HepG2 (cell line): ENCODE measurements at regions not wholly inside any gene's neighbourhood (a gene's known extent, or its start where the extent isn't known, plus 50 kb on each side); places are given as distances from the start of the nearest gene placed in this dataset.

ENCODE experiments used
- ATAC-seq: fragments of 200-7000 bp; cut with Tn5 transposase; 3 replicates; pipeline ENCODE4 v1.9.1; 2020; ENCODE audit warnings: mild to moderate bottlenecking, moderate library complexity
- BruUV-seq: library from RNA; stranded (reverse); fragments of 400-500 nt; replicated peaks from 2 replicates; lab custom pipeline; 2021; lab: Mats Ljungman, UMichigan
- CTCF ChIA-PET: fragments of 300-600 bp; formaldehyde crosslinking; extraction: SDS; loops from one replicate; lab custom pipeline; 2021; ENCODE audit warnings: low total read pairs, inconsistent platforms, low intra/inter-chr PET ratio; lab: Yijun Ruan, JAX
- POLR2A ChIA-PET: fragments of 350-600 bp; sonication (Branson Sonifier 250); formaldehyde crosslinking; loops from one replicate; lab custom pipeline; 2020; ENCODE audit warnings: antibody characterized with exemption, inconsistent platforms; lab: Yijun Ruan, JAX
- DNase-seq: peaks from one replicate; pipeline ENCODE4 v3.0.0-alpha.2; 2015; ENCODE audit warnings: low spot score
- FAIRE-seq: peaks from 3 replicates; lab custom pipeline; 2011; peaks lifted over from hg19 to GRCh38; lab: Jason Lieb, UNC
- H2AFZ ChIP-seq: one replicate; pipeline ENCODE4 v1.6.1; 2011; ENCODE audit warnings: low read length, inconsistent platforms
- H3K27ac ChIP-seq: fragments of 300-600 bp; 3 replicates; pipeline ENCODE4 v1.8.0; 2011; ENCODE audit warnings: mixed run types, mild to moderate bottlenecking, mixed read lengths, low read length, inconsistent platforms; ENCODE audit not compliant: insufficient read depth; ENCODE audit errors: extremely low read length
- H3K27me3 ChIP-seq, 2 experiments: fragments of 200-600 bp in 1 of 2; 2 replicates in 1 of 2; 3 replicates in 1 of 2; pipeline versions ENCODE4 v1.6.0 to v1.8.0; 2011; ENCODE audit warnings: low read length in 2 of 2, mild to moderate bottlenecking in 2 of 2, moderate library complexity in 2 of 2, inconsistent platforms in 1 of 2; ENCODE audit not compliant: insufficient read depth in 2 of 2, control insufficient read depth in 1 of 2
- H3K36me3 ChIP-seq, 2 experiments: fragments of 200-600 bp in 1 of 2; replicated peaks in 1 of 2; 2 replicates in 1 of 2; 3 replicates in 1 of 2; pipeline versions ENCODE4 v1.5.1 to v1.8.0; 2011; ENCODE audit warnings: low read length in 2 of 2, inconsistent platforms in 1 of 2; ENCODE audit not compliant: insufficient read depth in 2 of 2, control insufficient read depth in 1 of 2
- H3K4me1 ChIP-seq: 2 replicates; pipeline ENCODE4 v1.5.1; 2012; ENCODE audit warnings: low read length, inconsistent platforms; ENCODE audit not compliant: insufficient read depth
- H3K4me2 ChIP-seq: 2 replicates; pipeline ENCODE4 v1.6.0; 2011; ENCODE audit warnings: low read depth, low read length, inconsistent platforms
- H3K4me3 ChIP-seq, 3 experiments: fragments of 200-600 bp in 1 of 3; sonication (generic), shearing (Covaris generic) in 1 of 3; replicated peaks in 1 of 3; 2 replicates each; pipeline ENCODE4 v1.5.1; 2011 to 2016; ENCODE audit warnings: low read length in 3 of 3, inconsistent platforms in 2 of 3, low read depth in 2 of 3, mild to moderate bottlenecking in 2 of 3, control low read depth in 1 of 3, mixed read lengths in 1 of 3; ENCODE audit not compliant: insufficient read depth in 1 of 3
- H3K79me2 ChIP-seq: one replicate; pipeline ENCODE4 v1.6.1; 2011; ENCODE audit warnings: low read length, inconsistent platforms; ENCODE audit not compliant: insufficient read depth
- H3K9ac ChIP-seq: 2 replicates; pipeline ENCODE4 v1.6.0; 2011; ENCODE audit warnings: mild to moderate bottlenecking, low read depth, low read length, inconsistent platforms; ENCODE audit not compliant: insufficient read depth
- H3K9me3 ChIP-seq: 2 replicates; pipeline ENCODE4 v1.5.1; 2012; ENCODE audit warnings: mild to moderate bottlenecking, low read length
- H4K20me1 ChIP-seq: 2 replicates; pipeline ENCODE4 v1.6.0; 2011; ENCODE audit warnings: inconsistent platforms, mild to moderate bottlenecking, low read length, moderate library complexity; ENCODE audit not compliant: insufficient read depth
- CREB1 ChIP-seq, 2 experiments: fragments of 450-650 bp in 1 of 2; IDR thresholded peaks; 2 replicates each; pipeline ENCODE4 v1.6.1; 2016 to 2017; ENCODE audit warnings: control low read depth in 1 of 2, mild to moderate bottlenecking in 1 of 2, missing compliant biosample characterization in 1 of 2, missing genetic modification characterization in 1 of 2
- EP300 ChIP-seq, 3 experiments: sonication (generic) in 1 of 3; formaldehyde crosslinking in 1 of 3; IDR thresholded peaks; 2 replicates each; pipeline versions ENCODE4 v1.5.1 to v1.6.1; 2011 to 2020; ENCODE audit warnings: low read depth in 2 of 3, low read length in 2 of 3, borderline replicate concordance in 1 of 3, improper control_type of control experiment in 1 of 3, mild to moderate bottlenecking in 1 of 3, missing genetic modification reagents in 1 of 3, moderate library complexity in 1 of 3
- ETV5 ChIP-seq: IDR thresholded peaks from 2 replicates; pipeline ENCODE4 v1.6.1; 2018; ENCODE audit warnings: missing biosample characterization, missing genetic modification reagents, inconsistent platforms, borderline replicate concordance
- FOXA1 ChIP-seq, 2 experiments: fragments of 450-650 bp in 1 of 2; sonication (generic) in 1 of 2; formaldehyde crosslinking in 1 of 2; IDR thresholded peaks; 2 replicates each; pipeline versions ENCODE4 v1.4.0 to v1.6.1; 2016 to 2020; ENCODE audit warnings: missing genetic modification reagents in 1 of 2
- JUND ChIP-seq: sonication (generic); formaldehyde crosslinking; IDR thresholded peaks from 2 replicates; pipeline ENCODE4 v1.8.0; 2022; ENCODE audit warnings: mild to moderate bottlenecking, missing genetic modification reagents
- MAFK ChIP-seq, 2 experiments: IDR thresholded peaks in 1 of 2; conservative IDR thresholded peaks in 1 of 2; 2 replicates each; pipeline ENCODE4 v1.6.1; 2011; ENCODE audit warnings: improper control_type of control experiment in 2 of 2, low read length in 2 of 2
- NONO ChIP-seq, 2 experiments: fragments of 450-650 bp in 1 of 2; sonication (generic) in 1 of 2; formaldehyde crosslinking in 1 of 2; IDR thresholded peaks in 1 of 2; conservative IDR thresholded peaks in 1 of 2; 2 replicates each; pipeline versions ENCODE4 v1.6.1 to v1.8.0; 2017 to 2022; ENCODE audit warnings: mild to moderate bottlenecking in 1 of 2, missing genetic modification reagents in 1 of 2, moderate library complexity in 1 of 2
- NR2F1 ChIP-seq, 2 experiments: fragments of 450-650 bp in 1 of 2; formaldehyde crosslinking in 1 of 2; IDR thresholded peaks; 2 replicates each; pipeline versions ENCODE4 v1.5.0 to v1.6.1; 2016 to 2020; ENCODE audit warnings: mild to moderate bottlenecking in 1 of 2, missing compliant biosample characterization in 1 of 2, missing genetic modification reagents in 1 of 2, moderate library complexity in 1 of 2
- RARA ChIP-seq: IDR thresholded peaks from 2 replicates; pipeline ENCODE4 v1.6.1; 2016; ENCODE audit warnings: missing genetic modification reagents, missing compliant biosample characterization
- RARG ChIP-seq: sonication (generic); formaldehyde crosslinking; IDR thresholded peaks from 2 replicates; pipeline ENCODE4 v1.4.0; 2020; ENCODE audit warnings: low read depth, mild to moderate bottlenecking, missing genetic modification reagents
- TCF12 ChIP-seq, 2 experiments: fragments of 450-650 bp in 1 of 2; sonication (generic) in 1 of 2; formaldehyde crosslinking in 1 of 2; IDR thresholded peaks; 2 replicates each; pipeline versions ENCODE4 v1.6.1 to v1.8.0; 2017 to 2022; ENCODE audit warnings: antibody characterized with exemption in 1 of 2, mild to moderate bottlenecking in 1 of 2, missing genetic modification reagents in 1 of 2, moderate library complexity in 1 of 2
- ZNF646 ChIP-seq: sonication (generic); formaldehyde crosslinking; IDR thresholded peaks from 2 replicates; pipeline ENCODE4 v1.9.0; 2021; ENCODE audit warnings: mild to moderate bottlenecking, missing genetic modification reagents
- ZSCAN5A ChIP-seq: sonication (generic); formaldehyde crosslinking; IDR thresholded peaks from 2 replicates; pipeline ENCODE4 v1.8.0; 2022; ENCODE audit warnings: mild to moderate bottlenecking, missing genetic modification reagents, borderline replicate concordance
- WGBS: methylation state at CpG from one replicate; pipeline ENCODE4 v1.1.6; 2017; ENCODE audit warnings: low lambda C conversion rate; 5-methylcytosine and 5-hydroxymethylcytosine counted together
- in situ Hi-C: cut with HindIII; loops from 2 replicates; pipeline ENCODE4 v1.10.0; 2017; ENCODE audit warnings: low pct_unique_long_range_greater_than_20kb; ENCODE audit not compliant: extremely low pct_ligation_motif_present
- intact Hi-C: fragments of 100-400 bp; cut with micrococcal nuclease; formaldehyde crosslinking; loops from one replicate; pipeline ENCODE4 v1.10.0; 2022; ENCODE audit not compliant: unreplicated experiment

GRCh38 chr9:107213561-107214028 is 69.5 kb upstream of the RAD23B start:
- no peaks in the 10 kb centered on the region for H3K27me3 ChIP-seq
- POLR2A ChIA-PET, result no interaction called here
- BruUV-seq, result no TSS peak
- ATAC-seq (peak; percentile 82), DNase-seq (peak; percentile 78), FAIRE-seq (no peak)
- in situ Hi-C loops (no loop called here), intact Hi-C loops (no loop called here)
- WGBS, result 6% methylated on average over 6 of the region's 6 CpGs
- H2AFZ ChIP-seq, result no peak overlapping the region
- CTCF ChIA-PET, result no interaction called here
- peak overlapping the region; percentile 39 for H3K27ac ChIP-seq
- no peak overlapping the region for H3K4me3 ChIP-seq
- no peaks in the 10 kb centered on the region for H3K9me3 ChIP-seq
- H3K79me2 ChIP-seq, result no peaks in the 10 kb centered on the region
- peaks cover 28% of the 10 kb centered on the region for H3K4me1 ChIP-seq
- H4K20me1 ChIP-seq, result no peaks in the 10 kb centered on the region
- H3K4me2 ChIP-seq, result peak overlapping the region; percentile 50
- no peak overlapping the region for H3K9ac ChIP-seq
- H3K36me3 ChIP-seq, result no peaks in the 10 kb centered on the region
- TF ChIP-seq ZSCAN5A (CRISPR knock-in tag), result no peak
- 0 out of 4 replicates have a peak, but pooled peaks of 1 of the 2 experiments have one; percentile 29 for TF ChIP-seq NR2F1 (CRISPR knock-in tag; IDR thresholded peaks at IDR 0.05)
- no peak for TF ChIP-seq NONO (IDR thresholded peaks at IDR 0.05)
- TF ChIP-seq NONO (CRISPR knock-in tag; conservative IDR thresholded peaks at IDR 0.05), result no peak
- 0 out of 4 replicates have a peak, but pooled peaks of 1 of the 2 experiments have one; percentile 0 for TF ChIP-seq MAFK (conservative IDR thresholded peaks at IDR 0.05 in 1 of 2, IDR thresholded peaks at IDR 0.05 in 1 of 2; ENCODE audit: low read length in 2 of 2)
- peak; percentile 50; the same call in 1 of the 2 replicates for TF ChIP-seq RARA (CRISPR knock-in tag)
- peak; percentile 88 for TF ChIP-seq ZNF646 (CRISPR knock-in tag)
- no peak for TF ChIP-seq RARG (CRISPR knock-in tag)
- peak; percentile 33; the same call in 1 of the 2 replicates for TF ChIP-seq JUND (CRISPR knock-in tag)
- no peak for TF ChIP-seq CREB1 (IDR thresholded peaks at IDR 0.05)
- peak; percentile 45; the same call in 1 of the 2 replicates for TF ChIP-seq CREB1 (CRISPR knock-in tag; IDR thresholded peaks at IDR 0.05)
- no peak for TF ChIP-seq FOXA1 (IDR thresholded peaks at IDR 0.05)
- TF ChIP-seq FOXA1 (CRISPR knock-in tag; IDR thresholded peaks at IDR 0.05), result 0 out of 2 replicates have a peak, but pooled peaks have one; percentile 26
- peak in 1 of 2 experiments; percentile 33; a peak in 1 of 4 replicates for TF ChIP-seq EP300 (IDR thresholded peaks at IDR 0.05; ENCODE audit: low read depth in 2 of 2, low read length in 2 of 2)
- no peak for TF ChIP-seq EP300 (CRISPR knock-in tag; IDR thresholded peaks at IDR 0.05; ENCODE audit: borderline replicate concordance)
- peak; percentile 86 for TF ChIP-seq ETV5 (CRISPR knock-in tag)
- TF ChIP-seq TCF12 (IDR thresholded peaks at IDR 0.05), result no peak
- no peak for TF ChIP-seq TCF12 (CRISPR knock-in tag; IDR thresholded peaks at IDR 0.05)
